GM12872 (cell line): ENCODE measurements at regions not wholly inside any gene's neighbourhood (a gene's known extent, or its start where the extent isn't known, plus 50 kb on each side); places are given as distances from the start of the nearest gene placed in this dataset.

Source experiments
- TF ChIP-seq, protein P1 (sequence below): IDR thresholded peaks from 3 replicates; pipeline ENCODE4 v1.5.1; 2011; ENCODE audit warnings: low read depth, mild to moderate bottlenecking, low read length, moderate library complexity; ENCODE audit not compliant: insufficient read depth

- TF ChIP-seq, protein P1, sequence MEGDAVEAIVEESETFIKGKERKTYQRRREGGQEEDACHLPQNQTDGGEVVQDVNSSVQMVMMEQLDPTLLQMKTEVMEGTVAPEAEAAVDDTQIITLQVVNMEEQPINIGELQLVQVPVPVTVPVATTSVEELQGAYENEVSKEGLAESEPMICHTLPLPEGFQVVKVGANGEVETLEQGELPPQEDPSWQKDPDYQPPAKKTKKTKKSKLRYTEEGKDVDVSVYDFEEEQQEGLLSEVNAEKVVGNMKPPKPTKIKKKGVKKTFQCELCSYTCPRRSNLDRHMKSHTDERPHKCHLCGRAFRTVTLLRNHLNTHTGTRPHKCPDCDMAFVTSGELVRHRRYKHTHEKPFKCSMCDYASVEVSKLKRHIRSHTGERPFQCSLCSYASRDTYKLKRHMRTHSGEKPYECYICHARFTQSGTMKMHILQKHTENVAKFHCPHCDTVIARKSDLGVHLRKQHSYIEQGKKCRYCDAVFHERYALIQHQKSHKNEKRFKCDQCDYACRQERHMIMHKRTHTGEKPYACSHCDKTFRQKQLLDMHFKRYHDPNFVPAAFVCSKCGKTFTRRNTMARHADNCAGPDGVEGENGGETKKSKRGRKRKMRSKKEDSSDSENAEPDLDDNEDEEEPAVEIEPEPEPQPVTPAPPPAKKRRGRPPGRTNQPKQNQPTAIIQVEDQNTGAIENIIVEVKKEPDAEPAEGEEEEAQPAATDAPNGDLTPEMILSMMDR, result no peak
Observed at GRCh38 chr20:51227744-51228143, 204.8 kb upstream of the KCNG1 start.

DNA sequence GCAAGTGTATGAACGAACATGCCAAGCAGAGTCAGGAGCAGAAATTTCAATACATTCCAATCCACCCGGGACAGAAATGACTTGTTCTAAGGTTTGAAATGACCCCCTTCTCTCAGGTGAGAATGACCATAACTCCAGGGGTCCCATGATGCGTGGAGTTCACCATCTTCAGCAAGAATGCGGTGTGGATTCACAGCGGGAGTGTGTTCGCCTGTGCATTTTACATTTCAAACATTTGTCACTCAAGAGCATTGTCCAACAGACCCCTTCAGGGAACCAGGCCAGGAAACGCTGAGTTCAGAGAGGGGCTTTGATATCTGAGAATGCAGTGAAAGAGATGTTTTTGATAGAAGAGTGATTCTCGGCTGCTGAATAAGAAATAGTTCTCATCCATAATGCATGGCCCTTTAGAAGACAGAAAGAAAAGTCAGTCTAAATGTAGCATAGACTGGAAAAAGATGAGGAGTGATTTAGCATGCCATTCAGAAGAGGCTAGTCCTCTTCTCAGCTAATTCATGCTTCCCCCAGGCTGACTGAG is 200.3 kb upstream of the KCNG1 start:
- TF ChIP-seq, protein P1, result no peak

DNA sequence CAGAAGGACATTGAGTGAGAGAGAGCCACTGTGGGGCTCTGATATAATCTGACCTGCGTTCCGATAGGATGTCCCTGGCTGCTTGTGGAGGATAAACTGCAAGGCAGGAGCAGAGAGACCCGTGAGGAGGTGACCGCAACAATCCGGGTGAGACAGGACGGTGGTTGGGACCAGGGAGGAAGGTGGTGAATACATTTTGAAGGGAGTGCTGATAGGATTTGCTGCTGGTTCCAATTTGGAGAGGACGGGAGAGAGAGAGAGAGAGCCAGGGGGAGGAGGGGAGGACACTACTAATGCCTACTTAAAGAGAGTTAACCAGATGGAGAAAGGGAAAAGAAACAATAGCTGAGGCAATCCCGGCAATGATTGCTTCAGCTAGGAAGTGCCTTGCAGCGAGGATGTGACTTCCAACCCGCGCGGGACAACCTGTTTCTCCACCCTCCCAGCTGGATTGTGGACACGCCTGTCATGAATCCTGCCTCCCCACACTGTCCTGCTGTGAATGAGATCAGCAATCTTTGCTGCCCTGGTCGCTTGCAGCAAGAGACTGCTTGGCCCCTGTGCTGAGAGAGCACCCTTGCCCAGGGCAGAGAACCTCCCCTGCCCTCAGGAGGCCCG is 199.0 kb upstream of the KCNG1 start:
- TF ChIP-seq, protein P1, result no peak

- TF ChIP-seq, protein P1, result no peak
Observed at GRCh38 chr20:51221103-51221502, 198.2 kb upstream of the KCNG1 start.

- TF ChIP-seq, protein P1, result peak; percentile 97
Observed at GRCh38 chr20:51220293-51220706, 197.4 kb upstream of the KCNG1 start.

DNA sequence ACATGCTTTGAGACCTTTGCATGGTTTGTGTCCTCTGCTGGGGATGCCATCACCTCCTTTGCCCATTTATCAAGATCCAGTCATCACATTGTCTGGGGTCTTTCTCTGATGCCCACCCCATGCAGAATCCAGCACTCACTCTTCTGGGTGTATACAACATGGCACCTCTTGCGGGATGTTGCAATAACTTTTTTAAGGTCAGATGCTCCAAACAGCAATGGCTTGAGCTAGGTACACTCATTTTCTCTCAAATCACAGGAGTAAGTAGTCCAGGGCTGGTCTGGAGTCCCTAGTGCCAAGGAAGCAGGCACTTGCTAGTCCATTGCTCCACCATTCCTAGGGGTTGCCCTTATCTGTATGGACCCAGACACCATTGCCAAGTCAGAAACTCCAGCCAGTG is 196.6 kb upstream of the KCNG1 start:
- TF ChIP-seq, protein P1, result no peak

DNA sequence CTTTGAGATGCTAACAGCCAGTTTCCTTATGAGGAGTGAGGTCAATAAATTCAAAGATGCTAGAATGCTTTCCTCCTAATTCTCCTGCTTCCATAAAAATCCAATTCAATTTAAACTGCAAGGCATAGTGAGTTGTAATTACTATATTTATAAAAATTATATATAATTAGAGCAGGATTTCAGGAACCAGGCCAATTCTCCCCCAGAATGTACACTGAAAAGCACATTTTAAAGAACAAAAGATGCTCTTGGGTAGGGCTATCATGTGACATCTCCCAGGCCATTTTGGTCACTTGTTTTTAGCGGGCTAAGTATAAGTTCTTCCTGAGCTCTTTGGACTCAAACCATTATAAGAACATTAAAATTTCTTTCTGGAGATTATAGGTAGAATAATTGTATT is 195.7 kb upstream of the KCNG1 start:
- TF ChIP-seq, protein P1, result no peak
